ENCODE measurements at regions not wholly inside any gene's neighbourhood (a gene's known extent, or its start where the extent isn't known, plus 50 kb on each side); places are given as distances from the start of the nearest gene placed in this dataset.

DNA sequence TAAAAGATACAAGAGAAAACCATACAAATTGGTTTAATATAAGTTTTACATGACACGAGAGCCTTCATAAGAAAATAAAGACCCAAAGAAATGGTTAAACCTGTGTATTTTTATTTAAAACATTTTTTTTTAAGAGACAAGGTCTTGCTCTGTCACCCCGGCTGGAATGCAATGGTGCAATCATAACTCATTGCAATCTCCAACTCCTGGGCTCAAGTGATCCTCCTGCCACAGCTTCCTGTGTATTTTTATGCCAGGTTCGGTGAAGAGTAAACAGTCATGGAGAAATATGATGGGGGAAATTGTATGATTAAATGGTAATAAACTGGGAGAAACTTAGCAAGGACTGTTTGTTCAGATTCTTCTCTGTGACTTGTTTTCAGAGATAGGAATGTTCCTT lies 441.0 kb downstream of the TUSC7 start:
- Histone ChIP-seq H3K4me1 (replicated peaks) (no peaks in the 10 kb centered on the region), H3K9me3 (replicated peaks) (no peaks in the 10 kb centered on the region), H3K4me3 (no peak overlapping the region), H3K27me3 (replicated peaks) (no peaks in the 10 kb centered on the region), H3K27ac (no peak overlapping the region), H3K36me3 (no peaks in the 10 kb centered on the region)
- no peak for DNase-seq (ENCODE audit: low read depth in 1 of 2, low spot score in 2 of 2)

- Histone ChIP-seq H3K4me1 (replicated peaks) (peaks cover 8% of the 10 kb centered on the region), H3K36me3 (no peaks in the 10 kb centered on the region), H3K9me3 (replicated peaks) (no peaks in the 10 kb centered on the region), H3K27ac (no peak overlapping the region), H3K4me3 (no peak overlapping the region), H3K27me3 (replicated peaks) (no peaks in the 10 kb centered on the region)
- no peak for DNase-seq (ENCODE audit: low read depth in 1 of 2, low spot score in 2 of 2)
Measured at GRCh38 chr3:117160176-117160575, 450.6 kb downstream of the TUSC7 start.

GRCh38 chr3:117161816-117162215 lies 452.2 kb downstream of the TUSC7 start:
- Histone ChIP-seq H3K27me3 (replicated peaks) (no peaks in the 10 kb centered on the region), H3K27ac (no peak overlapping the region), H3K4me3 (no peak overlapping the region), H3K4me1 (replicated peaks) (peaks cover 21% of the 10 kb centered on the region), H3K36me3 (no peaks in the 10 kb centered on the region), H3K9me3 (replicated peaks) (no peaks in the 10 kb centered on the region)
- no peak for DNase-seq (ENCODE audit: low read depth in 1 of 2, low spot score in 2 of 2)

DNA sequence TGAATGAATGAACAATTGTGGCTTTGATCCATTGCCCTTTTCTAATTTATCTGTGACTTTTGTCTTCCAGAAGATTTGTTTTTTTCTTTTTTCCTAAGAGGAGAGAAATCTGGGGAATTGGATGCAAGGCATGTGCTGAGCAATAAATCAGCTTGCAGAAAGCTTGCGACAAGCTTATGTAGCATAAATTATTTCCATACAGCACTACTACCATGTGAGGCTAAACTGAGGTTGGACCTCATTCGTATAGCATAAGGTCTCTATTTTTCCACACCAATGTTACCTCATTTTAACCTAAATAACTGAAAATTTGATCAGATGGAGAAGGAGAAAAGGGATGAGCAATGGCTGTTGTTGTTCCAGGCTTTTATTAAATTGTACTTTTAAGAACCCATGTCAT lies 455.6 kb downstream of the TUSC7 start:
- H3K27me3 ChIP-seq (replicated peaks): no peaks in the 10 kb centered on the region
- no peaks in the 10 kb centered on the region for H3K9me3 ChIP-seq (replicated peaks)
- peak overlapping the region; percentile 72 for H3K27ac ChIP-seq

GRCh38 chr3:117165601-117166051 lies 456.0 kb downstream of the TUSC7 start:
- DNase-seq (ENCODE audit: low read depth in 1 of 2, low spot score in 2 of 2): peak; percentile 57 to 77
- peaks cover 21% of the 10 kb centered on the region for H3K4me1 ChIP-seq (replicated peaks)
- H3K9me3 ChIP-seq (replicated peaks): no peaks in the 10 kb centered on the region
- no peaks in the 10 kb centered on the region for H3K36me3 ChIP-seq
- peak overlapping the region; percentile 72 for H3K27ac ChIP-seq
- no peaks in the 10 kb centered on the region for H3K27me3 ChIP-seq (replicated peaks)
- H3K4me3 ChIP-seq: no peak overlapping the region

More for the DNA sequence above, 455.6 kb downstream of the TUSC7 start:
- peaks cover 21% of the 10 kb centered on the region for H3K4me1 ChIP-seq (replicated peaks)
- no peak for DNase-seq (ENCODE audit: low read depth in 1 of 2, low spot score in 2 of 2)
- H3K4me3 ChIP-seq: no peak overlapping the region
- H3K36me3 ChIP-seq: no peaks in the 10 kb centered on the region

DNA sequence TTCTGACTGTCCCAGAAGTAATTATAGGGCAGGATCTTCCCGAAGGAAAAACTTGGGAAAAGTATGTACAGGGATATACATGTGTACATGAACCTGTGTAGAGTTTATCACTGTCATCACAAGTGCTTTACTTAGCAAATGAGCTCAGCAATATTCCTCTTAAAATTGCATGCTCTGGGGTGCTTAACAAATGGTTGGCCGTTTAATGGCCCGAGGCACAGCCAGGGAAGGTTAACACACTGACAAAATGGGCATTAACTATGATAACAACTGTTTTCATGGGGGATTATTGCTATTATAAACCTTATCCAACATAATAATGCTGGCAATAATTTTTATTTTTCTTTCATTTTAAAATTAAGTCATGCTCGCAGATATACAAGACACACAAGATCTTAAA lies 459.3 kb downstream of the TUSC7 start:
- no peaks in the 10 kb centered on the region for H3K9me3 ChIP-seq (replicated peaks)
- H3K4me3 ChIP-seq: no peak overlapping the region
- peaks cover 26% of the 10 kb centered on the region for H3K4me1 ChIP-seq (replicated peaks)
- no peaks in the 10 kb centered on the region for H3K36me3 ChIP-seq
- no peak for DNase-seq (ENCODE audit: low read depth in 1 of 2, low spot score in 2 of 2)
- H3K27ac ChIP-seq: no peak overlapping the region
- no peaks in the 10 kb centered on the region for H3K27me3 ChIP-seq (replicated peaks)

GRCh38 chr3:117170094-117170493 lies 460.5 kb downstream of the TUSC7 start:
- no peak for DNase-seq (ENCODE audit: low read depth in 1 of 2, low spot score in 2 of 2)
- Histone ChIP-seq H3K9me3 (replicated peaks) (no peaks in the 10 kb centered on the region), H3K4me1 (replicated peaks) (peaks cover 19% of the 10 kb centered on the region), H3K4me3 (no peak overlapping the region), H3K36me3 (no peaks in the 10 kb centered on the region), H3K27ac (no peak overlapping the region), H3K27me3 (replicated peaks) (no peaks in the 10 kb centered on the region)

GRCh38 chr3:117171124-117171523 lies 461.5 kb downstream of the TUSC7 start:
- no peaks in the 10 kb centered on the region for H3K9me3 ChIP-seq (replicated peaks)

DNA sequence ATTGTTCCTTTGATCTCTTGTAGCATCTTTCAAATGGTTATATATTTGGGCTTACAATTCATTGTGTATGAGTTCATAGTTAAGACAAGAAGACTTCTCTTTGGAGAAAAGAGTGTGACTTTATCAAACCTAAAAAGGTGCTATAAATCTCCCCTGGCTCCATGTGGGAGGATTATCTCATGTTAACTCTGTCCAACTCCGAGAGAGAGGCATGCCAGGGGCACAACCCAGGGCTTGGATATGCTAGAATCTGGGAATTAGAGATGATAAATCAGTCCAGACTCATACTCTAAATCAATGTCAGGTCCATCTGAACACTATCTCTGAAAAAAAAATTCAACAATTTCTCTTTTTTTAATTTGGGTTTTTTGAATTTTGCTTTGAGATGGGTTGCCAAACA lies 462.8 kb downstream of the TUSC7 start:
- Histone ChIP-seq H3K27me3 (replicated peaks) (no peaks in the 10 kb centered on the region), H3K9me3 (replicated peaks) (no peaks in the 10 kb centered on the region), H3K4me1 (replicated peaks) (0 out of 2 replicates have a peak, but pooled peaks cover 5% of the 10 kb centered on the region), H3K4me3 (no peak overlapping the region), H3K36me3 (no peaks in the 10 kb centered on the region), H3K27ac (no peak overlapping the region)
- DNase-seq (ENCODE audit: low read depth in 1 of 2, low spot score in 2 of 2): no peak

More at GRCh38 chr3:117171124-117171523, 461.5 kb downstream of the TUSC7 start:
- H3K27me3 ChIP-seq (replicated peaks): no peaks in the 10 kb centered on the region
- peaks cover 9% of the 10 kb centered on the region for H3K4me1 ChIP-seq (replicated peaks)
- no peak overlapping the region for H3K4me3 ChIP-seq
- no peak for DNase-seq (ENCODE audit: low read depth in 1 of 2, low spot score in 2 of 2)
- H3K27ac ChIP-seq: no peak overlapping the region
- H3K36me3 ChIP-seq: no peaks in the 10 kb centered on the region

DNA sequence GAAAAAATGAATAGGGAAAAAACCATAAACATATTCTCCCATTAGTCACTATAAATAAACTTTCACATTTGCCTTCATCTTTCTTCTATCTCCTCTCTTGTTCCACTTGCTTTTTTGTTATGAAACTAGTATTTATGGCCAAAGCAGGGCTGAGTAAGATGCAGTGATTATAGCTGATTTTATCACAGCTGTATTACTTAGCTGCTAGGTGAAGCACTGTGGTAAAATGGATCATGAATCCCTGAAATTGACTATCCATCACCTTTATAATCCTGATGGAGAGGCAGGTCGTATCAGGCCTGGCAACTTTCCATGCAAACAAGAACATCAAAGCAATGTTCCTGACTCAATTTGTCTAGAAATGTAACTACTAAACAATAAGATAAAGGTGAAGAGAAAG lies 471.6 kb downstream of the TUSC7 start:
- no peaks in the 10 kb centered on the region for H3K4me1 ChIP-seq (replicated peaks)
- no peaks in the 10 kb centered on the region for H3K36me3 ChIP-seq
- no peaks in the 10 kb centered on the region for H3K9me3 ChIP-seq (replicated peaks)
- H3K4me3 ChIP-seq: no peak overlapping the region
- no peak overlapping the region for H3K27ac ChIP-seq
- no peaks in the 10 kb centered on the region for H3K27me3 ChIP-seq (replicated peaks)
- no peak for DNase-seq (ENCODE audit: low read depth in 1 of 2, low spot score in 2 of 2)

- H3K36me3 ChIP-seq: no peaks in the 10 kb centered on the region
- DNase-seq (ENCODE audit: low read depth in 1 of 2, low spot score in 2 of 2): no peak
- no peaks in the 10 kb centered on the region for H3K4me1 ChIP-seq (replicated peaks)
- H3K9me3 ChIP-seq (replicated peaks): no peaks in the 10 kb centered on the region
- H3K27ac ChIP-seq: no peak overlapping the region
- H3K27me3 ChIP-seq (replicated peaks): no peaks in the 10 kb centered on the region
- H3K4me3 ChIP-seq: no peak overlapping the region
Measured at GRCh38 chr3:117184574-117184973, 475.0 kb downstream of the TUSC7 start.

- H3K4me1 ChIP-seq (replicated peaks): no peaks in the 10 kb centered on the region
- no peak for DNase-seq (ENCODE audit: low read depth in 1 of 2, low spot score in 2 of 2)
- H3K36me3 ChIP-seq: no peaks in the 10 kb centered on the region
- H3K27me3 ChIP-seq (replicated peaks): no peaks in the 10 kb centered on the region
- H3K4me3 ChIP-seq: no peak overlapping the region
- no peaks in the 10 kb centered on the region for H3K9me3 ChIP-seq (replicated peaks)
- H3K27ac ChIP-seq: no peak overlapping the region
Measured at GRCh38 chr3:117191245-117191644, 481.7 kb downstream of the TUSC7 start.

- H3K4me1 ChIP-seq (replicated peaks): no peaks in the 10 kb centered on the region
- no peaks in the 10 kb centered on the region for H3K27me3 ChIP-seq (replicated peaks)
- no peaks in the 10 kb centered on the region for H3K36me3 ChIP-seq
- H3K4me3 ChIP-seq: no peak overlapping the region
- H3K9me3 ChIP-seq (replicated peaks): no peaks in the 10 kb centered on the region
- no peak overlapping the region for H3K27ac ChIP-seq
- DNase-seq (ENCODE audit: low read depth in 1 of 2, low spot score in 2 of 2): no peak
Measured at GRCh38 chr3:117192888-117193287, 483.3 kb downstream of the TUSC7 start.

DNA sequence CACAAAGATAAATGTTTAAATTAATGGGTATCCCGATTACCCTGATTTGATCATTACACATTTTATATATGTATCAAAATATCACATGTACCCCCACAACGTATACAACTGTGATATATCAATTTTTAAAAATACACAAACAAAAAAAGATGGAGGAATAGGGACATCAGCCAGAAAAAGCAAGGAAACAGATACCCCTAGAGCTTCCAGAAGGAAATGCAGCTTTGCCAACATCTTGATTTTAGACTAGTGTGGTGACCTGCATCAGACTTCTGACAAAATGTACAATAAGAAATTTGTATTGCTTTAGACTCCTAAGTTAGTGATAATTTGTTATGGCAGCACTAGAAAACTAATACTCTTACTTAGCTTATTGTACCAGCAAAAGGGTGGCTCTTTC lies 483.8 kb downstream of the TUSC7 start:
- no peaks in the 10 kb centered on the region for H3K4me1 ChIP-seq (replicated peaks)
- no peak for DNase-seq (ENCODE audit: low read depth in 1 of 2, low spot score in 2 of 2)
- H3K36me3 ChIP-seq: no peaks in the 10 kb centered on the region
- H3K27me3 ChIP-seq (replicated peaks): no peaks in the 10 kb centered on the region
- H3K4me3 ChIP-seq: no peak overlapping the region
- H3K9me3 ChIP-seq (replicated peaks): no peaks in the 10 kb centered on the region
- no peak overlapping the region for H3K27ac ChIP-seq

DNA sequence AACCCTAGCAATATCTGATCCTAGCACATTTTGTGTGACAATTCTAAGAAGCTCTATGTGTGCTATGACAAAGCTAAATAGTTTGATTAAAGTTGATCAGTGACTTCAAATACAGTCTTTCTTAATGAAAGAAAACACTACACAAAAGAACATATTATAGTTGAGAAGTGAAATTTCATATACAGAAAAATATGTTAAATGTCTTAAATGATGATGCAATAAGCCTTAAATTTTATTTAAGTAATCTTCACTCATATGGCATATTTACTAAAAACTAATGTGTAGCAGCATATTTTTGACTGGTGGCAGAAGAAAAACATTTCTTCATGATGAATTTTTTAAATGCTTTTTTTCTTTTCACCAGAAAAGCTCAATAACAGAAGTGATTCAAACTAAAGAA lies 485.5 kb downstream of the TUSC7 start:
- no peak for DNase-seq (ENCODE audit: low read depth in 1 of 2, low spot score in 2 of 2)
- Histone ChIP-seq H3K36me3 (no peaks in the 10 kb centered on the region), H3K4me3 (no peak overlapping the region), H3K27ac (no peak overlapping the region), H3K27me3 (replicated peaks) (no peaks in the 10 kb centered on the region), H3K4me1 (replicated peaks) (no peaks in the 10 kb centered on the region), H3K9me3 (replicated peaks) (no peaks in the 10 kb centered on the region)
